ENCODE measurements at regions not wholly inside any gene's neighbourhood (a gene's known extent, or its start where the extent isn't known, plus 50 kb on each side); places are given as distances from the start of the nearest gene placed in this dataset.
"Not testable (repeated sequence)": the region's sequence is repeated elsewhere in the genome, so short reads cannot be mapped to it uniquely, and the experiment has no call there.

DNA sequence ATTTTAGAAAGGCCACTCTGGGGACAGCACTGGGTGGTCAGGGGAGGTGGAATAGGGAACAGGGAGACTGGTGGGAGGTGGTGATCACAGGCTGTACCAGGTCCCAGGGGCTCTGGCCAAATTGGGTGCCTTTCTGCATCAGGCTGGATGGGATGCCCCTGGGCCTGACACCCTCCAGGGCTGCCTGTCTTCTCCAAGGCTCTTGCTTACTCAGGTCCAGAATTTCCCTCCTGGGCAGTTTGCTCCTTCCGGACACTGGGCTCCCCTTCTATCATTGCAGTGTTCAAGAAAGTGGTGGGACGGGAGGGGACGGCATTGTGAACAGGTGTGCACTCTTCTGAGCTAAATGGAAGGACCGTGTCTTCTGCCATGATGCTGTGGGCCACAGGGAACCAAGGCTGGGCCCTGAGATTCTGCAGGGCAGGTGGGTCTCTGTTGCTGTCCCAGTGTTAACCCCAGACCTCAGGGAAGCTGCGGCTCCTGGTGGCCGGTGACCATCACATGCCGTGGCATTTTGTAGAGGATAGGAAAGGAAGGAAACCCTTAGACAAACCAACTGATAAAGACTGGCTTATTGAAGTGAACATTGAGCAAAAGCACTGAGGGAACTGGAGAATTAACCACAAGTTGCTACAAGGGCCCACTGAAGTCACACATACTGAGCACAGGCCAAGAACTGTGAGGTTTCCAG, 93.7 kb upstream of the HS6ST1 start:
- TF ChIP-seq ZNF274 (IDR thresholded peaks at IDR 0.05; ENCODE audit: low read depth, low read length) = no peak
- H3K4me3 ChIP-seq (ENCODE audit: low read length) = no peak overlapping the region

- no peak overlapping the region for H3K4me3 ChIP-seq (ENCODE audit: low read length)
- TF ChIP-seq ZNF274 (IDR thresholded peaks at IDR 0.05; ENCODE audit: low read depth, low read length) = no peak
Observed at GRCh38 chr2:128413014-128413717, 94.5 kb upstream of the HS6ST1 start.

GRCh38 chr2:128413718-128414341, 95.2 kb upstream of the HS6ST1 start:
- TF ChIP-seq ZNF274 (IDR thresholded peaks at IDR 0.05; ENCODE audit: low read depth, low read length) = no peak
- no peak overlapping the region for H3K4me3 ChIP-seq (ENCODE audit: low read length)

- H3K4me3 ChIP-seq (ENCODE audit: low read length) = no peak overlapping the region
- TF ChIP-seq ZNF274 (IDR thresholded peaks at IDR 0.05; ENCODE audit: low read depth, low read length) = no peak
Observed at GRCh38 chr2:128414351-128414750, 95.7 kb upstream of the HS6ST1 start.

- TF ChIP-seq ZNF274 (IDR thresholded peaks at IDR 0.05; ENCODE audit: low read depth, low read length) = no peak
Observed at GRCh38 chr2:128414946-128415778, 96.5 kb upstream of the HS6ST1 start.

DNA sequence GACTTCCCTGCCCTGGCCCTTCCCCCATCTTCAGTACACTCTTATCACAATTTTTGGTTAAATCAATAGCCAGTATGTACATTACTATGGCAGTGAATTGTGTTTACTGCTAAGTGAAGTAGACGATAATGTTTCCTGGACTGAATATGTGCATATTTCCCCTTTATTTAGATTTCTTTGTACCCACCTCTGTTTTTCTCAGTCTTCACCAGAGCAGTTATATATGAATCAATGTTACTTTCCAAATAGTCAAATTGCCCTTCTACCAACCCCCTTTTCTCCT, 97.1 kb upstream of the HS6ST1 start:
- no peak overlapping the region for H3K4me3 ChIP-seq (ENCODE audit: low read length)
- no peak for TF ChIP-seq ZNF274 (IDR thresholded peaks at IDR 0.05; ENCODE audit: low read depth, low read length)

More at GRCh38 chr2:128414946-128415778, 96.5 kb upstream of the HS6ST1 start:
- H3K4me3 ChIP-seq (ENCODE audit: low read length) = no peak overlapping the region

- no peak for TF ChIP-seq ZNF274 (IDR thresholded peaks at IDR 0.05; ENCODE audit: low read depth, low read length)
- no peak overlapping the region for H3K4me3 ChIP-seq (ENCODE audit: low read length)
Observed at GRCh38 chr2:128416109-128416785, 97.6 kb upstream of the HS6ST1 start.

DNA sequence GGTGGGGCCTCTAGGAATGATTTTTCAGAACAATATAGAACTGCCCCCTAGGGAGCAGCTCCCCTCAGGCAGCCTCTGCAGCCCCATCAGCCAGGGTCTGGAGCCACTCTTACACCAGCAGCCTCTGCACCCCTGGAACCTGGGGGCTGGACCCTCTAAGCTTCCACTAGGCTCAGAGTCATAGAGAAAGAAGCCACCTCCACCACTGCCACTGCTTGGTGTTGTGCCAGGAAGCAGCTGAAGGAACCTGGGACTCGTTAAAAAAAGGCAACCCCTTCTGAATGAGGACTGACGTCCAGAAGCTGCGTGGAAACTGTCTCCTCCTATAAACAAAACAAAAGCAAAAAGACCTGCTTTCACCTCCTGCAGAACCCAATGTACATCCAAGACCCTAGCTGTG, 98.1 kb upstream of the HS6ST1 start:
- H3K4me3 ChIP-seq (ENCODE audit: low read length) = no peak overlapping the region
- no peak for TF ChIP-seq ZNF274 (IDR thresholded peaks at IDR 0.05; ENCODE audit: low read depth, low read length)

DNA sequence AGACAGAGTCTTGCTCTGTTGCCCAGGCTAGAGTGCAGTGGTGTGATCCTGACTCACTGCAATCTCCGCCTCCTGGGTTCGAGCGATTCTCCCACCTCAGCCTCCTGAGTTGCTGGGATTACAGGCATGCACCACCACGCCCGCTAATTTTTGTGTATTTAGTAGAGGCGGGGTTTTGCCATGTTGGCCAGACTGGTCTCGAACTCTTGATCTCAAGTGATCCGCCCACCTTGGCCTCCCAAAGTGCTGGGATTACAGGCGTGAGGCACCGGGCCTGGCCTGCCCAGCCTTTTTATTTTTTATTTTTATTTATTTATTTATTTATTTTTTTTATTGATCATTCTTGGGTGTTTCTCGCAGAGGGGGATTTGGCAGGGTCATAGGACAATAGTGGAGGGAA, 98.6 kb upstream of the HS6ST1 start:
- H3K4me3 ChIP-seq (ENCODE audit: low read length) = not testable (repeated sequence)

GRCh38 chr2:128420131-128420530, 101.5 kb upstream of the HS6ST1 start:
- H3K4me3 ChIP-seq (ENCODE audit: low read length) = no peak overlapping the region
- no peak for TF ChIP-seq ZNF274 (IDR thresholded peaks at IDR 0.05; ENCODE audit: low read depth, low read length)

DNA sequence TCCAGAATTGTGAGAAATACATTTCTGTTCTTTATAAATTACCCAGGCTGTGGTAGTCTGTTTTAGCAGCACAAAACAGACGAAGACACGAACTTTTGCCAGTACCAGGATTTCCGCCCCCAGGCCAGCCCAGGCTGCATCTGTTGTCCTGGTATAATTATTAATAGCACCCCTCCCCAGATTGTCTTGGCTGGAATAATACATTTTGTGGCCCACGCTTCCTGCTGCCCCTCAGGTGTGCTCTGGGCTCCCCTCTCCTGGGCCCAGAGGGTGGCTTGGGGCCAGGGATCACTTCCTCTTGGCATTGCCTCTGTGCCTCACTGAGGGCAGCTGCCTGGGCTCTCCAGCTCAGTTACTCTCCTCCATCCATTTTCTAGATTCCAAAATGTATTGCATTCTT, 102.1 kb upstream of the HS6ST1 start:
- H3K4me3 ChIP-seq (ENCODE audit: low read length) = no peak overlapping the region
- no peak for TF ChIP-seq ZNF274 (IDR thresholded peaks at IDR 0.05; ENCODE audit: low read depth, low read length)

GRCh38 chr2:128421286-128421685, 102.6 kb upstream of the HS6ST1 start:
- no peak overlapping the region for H3K4me3 ChIP-seq (ENCODE audit: low read length)
- no peak for TF ChIP-seq ZNF274 (IDR thresholded peaks at IDR 0.05; ENCODE audit: low read depth, low read length)

DNA sequence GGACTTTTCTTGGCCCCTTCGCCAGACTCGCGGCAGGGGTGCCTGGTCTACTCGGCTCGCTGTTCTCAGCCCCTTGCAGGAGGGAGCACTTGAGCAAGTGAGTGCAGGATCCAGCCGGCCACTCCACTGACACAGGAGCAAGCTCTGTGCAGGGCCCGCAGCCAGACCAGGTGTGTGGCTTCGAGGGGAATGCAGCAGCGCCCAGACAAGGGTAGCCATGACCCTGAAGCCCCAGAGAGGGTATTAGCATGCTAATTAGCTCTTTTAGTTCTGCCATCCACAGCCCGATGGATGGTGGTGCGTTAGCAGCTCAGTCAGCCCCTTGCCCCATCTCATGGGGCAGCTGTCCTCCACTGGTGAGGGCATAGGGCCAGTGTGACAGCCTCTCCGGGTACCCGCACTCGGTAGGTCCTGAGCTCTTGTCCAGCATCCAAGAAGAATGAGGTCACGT, 103.2 kb upstream of the HS6ST1 start:
- no peak overlapping the region for H3K4me3 ChIP-seq (ENCODE audit: low read length)
- TF ChIP-seq ZNF274 (IDR thresholded peaks at IDR 0.05; ENCODE audit: low read depth, low read length) = no peak

DNA sequence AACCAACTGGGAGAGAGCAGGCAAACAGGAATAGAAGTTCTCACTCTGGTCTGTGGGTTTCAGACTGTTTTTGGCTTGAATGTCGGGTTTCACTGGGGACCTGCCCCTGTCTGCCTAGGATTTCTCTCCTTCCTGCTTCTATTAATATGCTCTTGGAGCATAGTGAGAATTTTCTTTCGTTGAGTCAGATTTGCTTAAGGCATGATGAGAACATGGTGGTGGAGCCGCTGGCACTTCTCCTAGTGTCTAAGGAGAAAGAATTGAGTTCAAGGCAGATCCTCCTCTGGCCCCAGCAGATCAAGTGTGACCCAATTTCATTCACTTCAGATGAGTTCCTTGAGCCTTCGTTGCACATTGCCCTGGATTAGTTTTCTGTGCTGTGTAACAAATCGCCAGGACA, 103.9 kb upstream of the HS6ST1 start:
- no peak for TF ChIP-seq ZNF274 (IDR thresholded peaks at IDR 0.05; ENCODE audit: low read depth, low read length)
- no peak overlapping the region for H3K4me3 ChIP-seq (ENCODE audit: low read length)

Data from GM08714 (cell line).